ENCODE measurements at regions not wholly inside any gene's neighbourhood (a gene's known extent, or its start where the extent isn't known, plus 50 kb on each side); places are given as distances from the start of the nearest gene placed in this dataset.

DNA sequence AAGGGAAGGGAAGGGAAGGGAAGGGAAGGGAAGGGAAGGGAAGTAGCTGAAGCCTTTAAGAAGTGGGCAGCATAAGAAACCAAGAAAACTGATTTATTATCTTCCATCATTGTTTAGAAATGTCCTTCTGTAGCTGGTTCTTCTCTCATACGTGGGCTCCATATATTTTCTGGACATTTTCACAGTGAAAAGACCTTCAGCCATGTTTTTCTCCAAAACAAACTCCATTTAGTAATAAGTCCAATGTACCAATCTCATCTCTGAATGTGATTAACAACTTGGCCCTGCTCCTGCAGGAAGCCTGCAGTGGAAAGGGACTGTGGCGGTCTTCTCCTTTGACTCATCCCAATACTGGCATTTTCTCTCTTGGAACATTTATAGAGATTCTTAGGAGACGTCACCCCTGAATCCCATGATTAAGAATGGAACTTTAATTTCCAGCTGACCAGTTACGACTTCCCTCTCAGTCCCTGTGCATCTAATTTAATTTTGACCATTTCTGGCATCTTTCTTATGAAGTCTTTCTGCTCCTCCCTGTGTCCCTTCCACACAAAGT, 96.6 kb upstream of the GUCY1A1 start:
- TF ChIP-seq YY1 (IDR thresholded peaks at IDR 0.05; ENCODE audit: insufficient read depth, insufficient read length) (no peak), ZNF274 (IDR thresholded peaks at IDR 0.05; ENCODE audit: low read depth, low read length) (no peak), SUZ12 (IDR thresholded peaks at IDR 0.05; ENCODE audit: extremely low read depth, insufficient read depth, insufficient read length) (no peak)
